ENCODE measurements at regions not wholly inside any gene's neighbourhood (a gene's known extent, or its start where the extent isn't known, plus 50 kb on each side); places are given as distances from the start of the nearest gene placed in this dataset.

DNA sequence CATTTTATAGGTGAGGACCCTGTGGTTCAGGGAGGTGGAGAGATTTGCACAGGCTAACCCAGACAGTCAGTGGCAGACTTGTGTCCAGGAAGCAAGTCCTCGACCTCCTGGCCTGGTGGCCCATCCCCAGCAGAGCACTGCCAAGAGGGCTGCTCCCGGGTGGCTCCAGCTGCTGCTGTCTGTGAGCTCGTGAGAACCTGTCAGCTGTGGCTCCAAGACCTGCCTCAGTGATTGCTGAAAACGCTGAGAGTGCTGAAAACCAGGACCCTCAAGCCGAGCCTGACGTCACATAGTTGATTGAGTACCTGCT lies 74.2 kb downstream of the RTL9 start:
- H3K27me3 ChIP-seq, result no peaks in the 10 kb centered on the region
- H3K4me3 ChIP-seq, result no peak overlapping the region
- ATAC-seq (no peak), DNase-seq (no peak)
- no peaks in the 10 kb centered on the region for H3K36me3 ChIP-seq
- intact Hi-C loops (cut with DNase I), result no loop called here
- H3K27ac ChIP-seq, result no peak overlapping the region
- no peaks in the 10 kb centered on the region for H3K4me1 ChIP-seq
- TF ChIP-seq CTCF (IDR thresholded peaks at IDR 0.05), result no peak
- H3K9me3 ChIP-seq, result no peaks in the 10 kb centered on the region

GRCh38 chrX:110435196-110435595 lies 76.5 kb downstream of the RTL9 start:
- intact Hi-C loops (cut with DNase I), result no loop called here
- no peak for DNase-seq
- H3K36me3 ChIP-seq, result no peaks in the 10 kb centered on the region

DNA sequence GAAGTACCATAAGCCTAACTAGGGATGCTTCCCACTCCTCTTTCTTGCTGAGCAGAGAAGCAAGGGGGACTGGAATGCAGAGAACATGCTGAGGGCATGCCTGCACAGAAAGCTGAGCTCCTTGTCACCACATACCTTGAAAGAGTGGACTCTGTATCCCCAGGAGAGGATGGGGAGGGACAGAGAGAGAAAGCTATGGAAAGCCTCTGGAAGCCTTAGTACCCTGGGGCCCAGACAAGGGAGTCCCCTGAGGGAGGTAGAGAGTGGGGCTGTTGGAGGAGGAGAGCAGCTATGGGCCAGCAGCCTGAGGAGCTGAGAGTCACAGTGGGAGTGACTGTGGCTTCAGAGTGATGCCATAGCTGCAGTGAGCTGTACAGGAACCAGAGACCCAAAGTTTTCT lies 77.9 kb downstream of the RTL9 start:
- no peak for DNase-seq
- H3K9me3 ChIP-seq, result no peaks in the 10 kb centered on the region
- no peak for ATAC-seq
- no peak overlapping the region for H3K27ac ChIP-seq
- H3K36me3 ChIP-seq, result no peaks in the 10 kb centered on the region
- no peak for TF ChIP-seq CTCF (IDR thresholded peaks at IDR 0.05)
- H3K4me1 ChIP-seq, result no peaks in the 10 kb centered on the region
- intact Hi-C loops (cut with DNase I), result no loop called here
- H3K27me3 ChIP-seq, result no peaks in the 10 kb centered on the region
- no peak overlapping the region for H3K4me3 ChIP-seq

More at GRCh38 chrX:110435196-110435595, 76.5 kb downstream of the RTL9 start:
- Histone ChIP-seq H3K27me3 (no peaks in the 10 kb centered on the region), H3K27ac (no peak overlapping the region), H3K9me3 (no peaks in the 10 kb centered on the region), H3K4me1 (no peaks in the 10 kb centered on the region), H3K4me3 (no peak overlapping the region)
- ATAC-seq, result no peak
- no peak for TF ChIP-seq CTCF (IDR thresholded peaks at IDR 0.05)

DNA sequence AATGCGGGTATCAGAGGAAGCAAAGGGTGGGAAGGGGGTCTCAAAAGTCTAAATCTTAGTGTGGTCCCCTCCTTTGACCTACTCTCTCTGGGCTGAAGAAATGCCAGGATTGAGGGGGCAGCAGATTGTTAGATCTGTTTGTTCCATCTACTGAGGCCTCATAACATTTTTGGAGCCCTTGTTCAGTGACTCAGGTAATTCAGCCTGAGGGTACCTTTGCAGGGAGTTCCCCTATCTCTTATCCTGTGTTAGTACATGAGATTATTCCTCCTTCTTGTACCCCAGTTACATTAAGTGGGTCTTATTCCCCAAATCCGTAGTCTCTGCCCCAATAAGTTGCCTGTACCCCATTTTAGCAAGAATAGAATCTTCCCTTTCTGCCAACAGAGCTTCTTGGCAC lies 79.0 kb downstream of the RTL9 start:
- intact Hi-C loops (cut with DNase I), result no loop called here
- TF ChIP-seq CTCF (IDR thresholded peaks at IDR 0.05), result no peak
- no peaks in the 10 kb centered on the region for H3K9me3 ChIP-seq
- H3K4me1 ChIP-seq, result no peaks in the 10 kb centered on the region
- no peak overlapping the region for H3K4me3 ChIP-seq
- ATAC-seq, result no peak
- no peaks in the 10 kb centered on the region for H3K27me3 ChIP-seq
- no peak overlapping the region for H3K27ac ChIP-seq
- no peaks in the 10 kb centered on the region for H3K36me3 ChIP-seq
- no peak for DNase-seq

GRCh38 chrX:110440016-110440805 lies 81.6 kb downstream of the RTL9 start:
- Histone ChIP-seq H3K27me3 (no peaks in the 10 kb centered on the region), H3K4me1 (no peaks in the 10 kb centered on the region)
- no peak for TF ChIP-seq CTCF (IDR thresholded peaks at IDR 0.05)

GRCh38 chrX:110442635-110443034 lies 84.0 kb downstream of the RTL9 start:
- no peaks in the 10 kb centered on the region for H3K36me3 ChIP-seq
- H3K27me3 ChIP-seq, result no peaks in the 10 kb centered on the region
- H3K27ac ChIP-seq, result no peak overlapping the region
- DNase-seq, result no peak
- H3K4me1 ChIP-seq, result no peaks in the 10 kb centered on the region
- ATAC-seq, result no peak
- no peak for TF ChIP-seq CTCF (IDR thresholded peaks at IDR 0.05)
- intact Hi-C loops (cut with DNase I), result no loop called here
- H3K9me3 ChIP-seq, result no peaks in the 10 kb centered on the region
- no peak overlapping the region for H3K4me3 ChIP-seq

More at GRCh38 chrX:110440016-110440805, 81.6 kb downstream of the RTL9 start:
- no peak overlapping the region for H3K4me3 ChIP-seq
- H3K9me3 ChIP-seq, result no peaks in the 10 kb centered on the region
- no peak overlapping the region for H3K27ac ChIP-seq
- ATAC-seq (no peak), DNase-seq (no peak)
- H3K36me3 ChIP-seq, result no peaks in the 10 kb centered on the region
- intact Hi-C loops (cut with DNase I), result no loop called here
